ENCODE measurements at regions not wholly inside any gene's neighbourhood (a gene's known extent, or its start where the extent isn't known, plus 50 kb on each side); places are given as distances from the start of the nearest gene placed in this dataset.

DNA sequence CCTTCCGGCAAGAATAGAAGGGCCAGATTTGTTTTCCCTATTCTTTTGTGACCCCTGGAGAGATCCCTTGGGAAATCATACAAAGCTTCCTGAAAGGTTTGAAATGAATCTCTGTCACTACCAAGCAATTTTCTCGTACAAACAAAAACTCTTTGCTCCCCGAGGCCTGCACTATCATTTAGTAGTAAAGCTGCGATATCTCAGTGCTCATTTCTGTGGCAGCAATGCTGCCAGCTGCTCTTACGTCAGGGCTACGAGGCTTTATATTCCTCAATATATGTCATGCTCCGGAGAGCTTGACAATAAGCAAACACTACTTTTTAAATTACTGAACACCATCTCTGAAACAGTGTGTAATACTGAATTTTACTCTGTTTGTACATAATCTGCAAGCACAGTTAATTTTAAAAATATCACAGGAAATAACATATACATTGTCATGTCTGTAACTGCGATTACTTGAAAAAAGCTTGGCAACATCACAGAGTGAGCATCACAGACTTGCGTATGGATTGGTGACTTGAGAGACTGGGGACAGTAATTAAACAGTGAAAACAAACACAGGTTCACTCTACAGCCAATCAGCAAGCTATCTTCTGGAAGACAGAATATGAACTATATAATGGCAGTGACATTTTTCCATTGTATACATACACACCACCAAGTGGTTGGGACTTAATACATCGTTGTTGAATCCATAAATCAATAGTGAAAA is 403.3 kb upstream of the NETO1 start:
- DNase-seq: peak; percentile 45

DNA sequence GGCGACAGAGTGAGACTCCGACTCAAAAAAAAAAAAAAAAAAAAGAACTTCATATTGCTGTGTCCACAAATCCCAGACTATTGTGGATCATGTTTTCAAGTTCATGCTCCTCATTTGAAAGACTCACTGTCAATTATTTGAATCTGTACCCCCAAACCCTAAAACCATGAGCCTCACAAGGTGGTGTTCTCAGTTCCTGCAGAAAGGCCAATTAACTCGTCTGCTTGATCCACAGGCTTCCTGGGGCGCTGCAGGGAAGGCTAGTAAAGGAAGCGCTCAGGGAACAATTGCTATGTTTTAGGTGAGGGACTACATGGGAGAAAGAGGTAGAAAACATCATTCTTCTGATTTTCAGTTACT is 396.8 kb upstream of the NETO1 start:
- DNase-seq: no peak

DNA sequence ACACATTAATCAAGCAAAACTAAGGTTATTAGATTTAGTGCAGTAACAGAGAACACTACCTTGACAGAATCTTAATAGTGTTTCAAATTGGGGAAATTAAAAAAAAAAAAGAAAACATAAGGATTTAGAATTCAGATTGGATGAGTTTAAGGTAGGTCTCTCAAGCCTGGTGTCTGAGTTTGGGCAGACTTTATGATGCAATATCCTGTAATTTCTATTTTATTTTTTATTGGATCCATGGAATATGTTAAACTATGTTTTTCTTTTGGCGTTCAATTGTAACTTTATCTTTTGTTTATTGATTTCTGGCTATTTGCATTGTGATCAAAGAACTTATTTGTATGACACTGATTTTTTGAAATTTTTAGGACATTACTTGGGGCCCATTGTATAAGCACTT is 394.1 kb upstream of the NETO1 start:
- DNase-seq: no peak

DNA sequence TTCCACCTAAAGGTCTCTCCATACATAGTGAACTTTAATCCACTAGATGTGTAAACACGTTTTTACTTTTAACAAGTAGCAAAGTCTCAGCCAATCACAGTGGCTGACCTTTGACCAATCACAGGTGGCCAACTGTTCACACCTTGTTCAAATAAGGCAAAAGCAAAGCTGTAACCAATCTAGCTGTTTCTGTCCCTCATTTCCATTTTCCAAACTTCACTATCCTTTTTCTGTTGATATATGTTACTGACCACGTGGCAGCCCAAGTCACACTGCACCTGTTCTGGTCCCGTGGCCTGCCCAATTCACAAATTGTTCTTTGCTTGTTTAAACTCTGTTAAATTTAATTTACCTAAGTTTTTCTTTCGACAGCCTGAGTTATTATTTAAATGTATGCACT is 393.5 kb upstream of the NETO1 start:
- no peak for DNase-seq

DNA sequence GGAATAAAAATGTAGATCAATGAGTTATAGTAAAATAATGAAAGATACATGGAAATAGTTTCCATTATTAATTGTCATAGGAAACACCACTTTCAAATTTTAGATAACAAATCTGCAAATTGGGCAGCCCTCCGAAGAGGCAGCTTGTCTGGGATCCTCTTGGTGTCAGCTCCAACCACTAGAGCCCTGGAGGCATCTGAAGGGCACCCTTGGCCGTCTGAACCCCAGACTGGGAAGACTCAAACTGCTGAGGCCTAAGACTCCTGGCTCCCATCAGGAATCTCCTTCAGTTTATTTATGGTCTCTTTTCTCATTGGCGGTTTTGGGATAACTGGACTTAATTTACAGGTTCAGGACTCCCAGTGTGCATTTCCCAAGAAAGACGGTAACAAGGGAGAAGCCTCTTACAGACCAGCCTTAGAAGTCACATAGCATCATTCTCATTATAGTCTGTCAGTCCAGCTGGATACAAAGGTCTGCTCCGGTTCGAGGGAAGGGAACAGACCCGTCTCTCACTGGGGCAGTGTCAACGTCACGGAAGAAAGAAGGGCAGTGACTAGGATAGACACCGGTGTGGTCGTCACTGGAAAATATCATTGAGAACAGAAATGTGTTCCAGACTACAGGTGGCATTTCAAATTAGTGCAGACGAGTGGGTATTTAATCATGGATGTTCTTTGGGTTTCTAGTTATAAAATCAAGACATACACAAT is 390.7 kb upstream of the NETO1 start:
- no peak for DNase-seq

DNA sequence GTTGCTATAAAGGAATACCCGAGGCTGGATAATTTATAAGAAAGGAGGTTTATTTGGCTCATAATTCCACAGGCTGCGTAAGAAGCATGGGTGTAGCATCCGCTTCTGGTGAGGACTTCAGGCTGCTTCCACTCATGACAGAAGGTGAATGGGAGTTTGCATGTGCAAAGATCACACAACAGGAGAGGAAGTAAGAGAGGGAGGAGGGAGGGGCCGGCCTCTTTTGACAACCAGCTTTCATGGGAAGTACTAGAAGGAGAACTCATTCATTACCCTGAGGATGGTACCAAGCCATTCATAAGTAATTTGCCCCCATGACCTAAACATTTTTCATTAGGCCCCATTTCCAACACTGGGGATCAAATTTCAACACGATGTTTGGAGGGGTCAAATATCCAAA is 386.8 kb upstream of the NETO1 start:
- no peak for DNase-seq

DNA sequence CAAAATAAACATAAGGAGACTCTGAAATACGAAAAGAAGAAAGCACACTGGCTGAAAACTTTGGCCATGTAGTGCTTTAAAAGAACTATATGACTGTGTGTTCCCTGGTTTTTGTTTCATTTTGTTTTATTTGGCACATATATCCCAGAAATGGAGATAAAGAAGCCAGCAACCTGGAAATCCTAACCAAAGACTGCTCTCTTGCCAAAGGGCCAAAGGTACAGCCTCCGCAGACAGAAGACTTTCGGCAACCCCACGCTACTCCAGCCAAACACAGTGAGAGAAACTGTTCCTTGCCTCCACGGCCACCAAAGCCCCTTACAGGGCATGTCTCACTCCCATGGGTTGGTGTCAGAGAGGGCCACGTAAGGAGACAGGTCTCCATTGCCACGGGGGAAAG is 381.2 kb upstream of the NETO1 start:
- no peak for DNase-seq

DNA sequence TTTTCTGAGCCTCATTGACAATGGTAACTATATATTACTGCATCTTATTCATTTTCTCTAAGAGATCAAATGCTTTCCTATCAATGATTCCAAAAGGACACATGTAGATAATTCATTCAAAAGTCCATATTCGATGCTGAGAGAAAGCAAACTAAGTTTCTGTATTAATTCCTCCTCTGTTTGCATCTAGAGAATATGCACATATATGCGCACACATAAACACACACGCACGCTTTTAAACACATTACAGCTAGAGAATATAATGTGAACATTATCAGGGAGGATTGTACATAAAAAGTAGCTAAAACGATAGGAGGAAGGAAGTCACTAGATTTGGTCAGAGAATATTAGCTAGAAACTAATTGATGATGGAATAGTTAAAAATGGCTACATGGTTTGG is 379.0 kb upstream of the NETO1 start:
- DNase-seq: no peak

DNA sequence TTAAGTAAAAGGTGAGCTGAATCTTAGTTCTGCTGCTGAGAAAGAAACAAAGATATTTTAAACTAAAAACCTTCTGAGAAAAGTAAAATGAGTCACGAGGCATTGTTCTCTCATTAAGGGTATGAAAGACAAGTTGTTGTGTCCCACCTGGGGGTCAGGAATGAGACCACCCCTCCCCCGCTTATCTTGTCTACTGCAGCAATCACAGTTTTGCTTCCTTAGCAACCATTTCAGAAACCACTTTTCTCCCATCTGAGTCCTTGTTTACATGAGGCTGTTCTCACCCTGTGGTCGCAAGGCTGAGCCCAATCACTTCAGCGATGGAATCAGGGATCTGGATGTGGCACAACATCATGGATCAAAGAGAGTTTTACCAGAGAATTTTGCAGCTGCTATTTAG is 377.6 kb upstream of the NETO1 start:
- no peak for DNase-seq

DNA sequence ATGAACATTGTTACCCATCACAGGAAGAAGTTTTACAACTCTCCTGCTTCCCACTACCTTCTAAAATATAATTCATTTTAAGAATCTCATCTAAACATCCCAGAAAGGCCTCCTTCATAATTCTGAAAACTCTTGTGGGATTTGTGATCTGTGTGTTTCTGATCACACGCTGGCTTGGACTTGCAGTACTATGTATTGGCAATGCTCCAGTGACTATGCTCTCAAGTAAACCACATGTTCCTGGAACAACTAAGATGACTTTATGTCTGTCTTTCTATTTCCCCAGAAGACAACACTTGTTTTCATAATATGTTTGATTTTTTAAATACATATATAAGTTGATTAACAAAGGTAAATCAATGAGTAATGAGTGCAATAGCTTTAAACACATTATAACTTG is 376.6 kb upstream of the NETO1 start:
- DNase-seq: no peak

DNA sequence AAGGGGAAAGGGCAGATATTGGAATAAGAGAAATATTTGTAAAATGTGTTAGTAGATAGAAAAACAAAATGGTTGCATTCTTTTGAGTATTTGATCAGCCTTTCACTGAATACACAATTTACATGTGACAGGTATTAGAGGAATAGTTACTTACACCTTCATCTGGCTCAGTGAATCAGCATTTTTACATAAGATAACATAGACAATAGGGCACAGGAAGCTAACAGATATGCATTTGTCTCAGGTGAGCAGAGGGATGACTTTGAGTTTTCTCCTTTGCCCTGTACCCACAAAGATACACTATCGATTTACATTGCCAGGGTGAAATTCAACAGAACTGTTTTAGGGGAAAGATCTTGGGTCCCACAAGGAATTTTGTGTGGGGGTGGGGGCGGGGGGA is 373.1 kb upstream of the NETO1 start:
- DNase-seq: no peak

DNA sequence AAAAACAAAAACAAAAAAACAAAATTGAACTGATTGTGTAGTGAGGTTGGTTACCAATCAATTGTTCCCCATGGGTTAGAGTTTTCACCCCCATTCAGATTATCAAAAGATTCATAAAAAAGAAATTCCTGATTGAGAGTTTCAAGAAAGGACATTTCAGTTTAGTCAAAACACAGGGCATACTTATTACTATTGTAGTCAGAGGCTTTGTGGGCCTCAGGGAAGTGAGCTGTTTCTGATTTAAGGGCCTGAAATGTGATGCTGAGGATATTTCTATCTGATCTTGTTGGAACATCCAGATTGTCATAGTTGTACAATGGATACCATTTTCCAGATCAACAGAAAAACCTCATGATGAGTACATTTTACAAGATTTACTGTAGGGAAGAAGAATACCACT is 368.1 kb upstream of the NETO1 start:
- DNase-seq: no peak

DNA sequence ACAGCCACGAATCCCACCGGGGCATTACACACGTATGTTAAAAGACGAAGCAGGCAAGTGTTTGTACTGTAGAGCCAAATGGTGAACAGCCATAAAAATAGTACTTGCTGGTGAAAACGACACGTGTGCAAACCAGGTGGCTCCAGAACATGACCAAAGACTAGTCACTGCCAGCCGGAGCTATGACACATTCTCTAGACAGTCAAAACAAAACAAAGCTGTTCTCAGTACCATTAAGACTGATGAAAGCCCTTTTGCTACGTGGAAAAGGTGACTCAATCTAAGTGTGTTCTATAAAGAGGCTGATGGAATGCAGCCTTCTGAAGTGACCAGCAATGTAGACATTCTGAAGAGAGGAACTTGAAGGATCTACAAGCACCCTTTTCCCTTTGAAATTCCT is 367.7 kb upstream of the NETO1 start:
- no peak for DNase-seq

DNA sequence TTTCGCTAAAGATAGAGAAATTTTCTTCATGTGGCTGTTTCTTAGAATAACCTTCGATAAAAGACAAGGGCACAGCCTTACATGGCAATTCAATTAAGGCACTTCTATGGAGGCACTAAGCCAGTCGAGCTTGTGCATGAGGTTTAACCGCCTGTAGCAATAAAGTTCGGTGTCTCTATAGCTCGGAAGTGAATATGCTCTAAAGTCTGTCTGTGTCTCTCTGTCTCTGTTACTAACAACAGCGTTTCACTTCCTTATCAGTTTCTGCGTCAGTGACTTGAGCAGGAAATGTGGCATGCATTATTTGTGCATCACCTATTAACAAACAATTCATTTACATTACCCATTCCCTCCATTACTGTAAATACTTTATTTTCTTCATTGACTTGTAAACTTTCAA is 365.1 kb upstream of the NETO1 start:
- DNase-seq: no peak

DNA sequence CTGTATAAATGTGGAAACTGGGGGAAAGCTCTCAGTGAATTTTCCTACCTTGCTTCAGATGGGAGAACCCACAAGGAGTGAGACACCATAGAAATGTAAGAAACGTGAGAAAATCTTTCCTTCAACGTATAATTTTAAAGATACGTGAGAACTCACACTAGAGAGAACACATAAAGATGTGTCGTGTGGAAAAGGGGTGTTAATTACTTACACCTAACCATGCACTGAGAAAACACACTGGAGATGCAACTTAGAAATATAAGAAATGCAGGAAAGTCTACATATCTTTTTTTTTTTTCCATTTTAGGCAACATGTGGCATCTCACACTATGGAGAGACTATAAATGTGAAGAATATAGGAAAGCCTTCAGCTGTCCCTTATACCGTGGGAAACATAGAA is 352.9 kb upstream of the NETO1 start:
- no peak for DNase-seq

DNA sequence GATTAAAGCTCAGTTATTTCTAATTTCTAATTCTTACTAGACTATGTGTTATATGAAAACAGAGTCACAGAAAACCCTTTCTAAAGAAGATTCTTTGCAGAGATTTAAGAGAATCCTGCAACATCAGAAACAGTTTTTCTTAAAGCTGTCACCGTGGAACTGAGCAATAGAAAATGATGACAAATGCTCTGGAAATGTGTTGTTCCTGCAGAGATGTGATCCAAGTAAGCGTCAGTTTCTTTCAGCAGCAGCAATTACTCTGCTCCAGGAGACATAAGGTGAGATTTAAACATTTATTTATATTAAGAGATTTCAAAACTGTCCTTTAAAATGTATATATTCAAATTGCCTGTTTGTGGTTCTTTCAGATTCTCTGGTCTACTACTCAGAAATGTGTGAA is 350.5 kb upstream of the NETO1 start:
- no peak for DNase-seq

DNA sequence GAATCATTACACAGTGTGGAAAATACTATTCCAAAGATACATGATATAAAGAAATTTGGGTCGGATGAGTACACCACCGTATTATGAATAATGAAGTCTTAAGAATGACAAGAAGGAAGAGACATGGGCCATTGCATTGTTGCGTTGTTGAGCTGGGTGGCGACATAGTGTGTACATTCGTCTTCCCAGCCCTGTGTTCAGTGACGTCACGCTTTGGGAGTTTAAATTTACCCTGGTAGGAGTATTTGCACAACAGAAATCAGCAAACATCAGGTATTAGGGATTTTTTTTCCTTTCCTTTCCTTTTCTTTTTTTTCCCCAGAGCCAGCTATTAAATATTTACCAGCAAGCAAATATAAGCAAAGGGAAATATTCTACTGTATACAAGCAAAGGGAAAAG is 347.2 kb upstream of the NETO1 start:
- no peak for DNase-seq

DNA sequence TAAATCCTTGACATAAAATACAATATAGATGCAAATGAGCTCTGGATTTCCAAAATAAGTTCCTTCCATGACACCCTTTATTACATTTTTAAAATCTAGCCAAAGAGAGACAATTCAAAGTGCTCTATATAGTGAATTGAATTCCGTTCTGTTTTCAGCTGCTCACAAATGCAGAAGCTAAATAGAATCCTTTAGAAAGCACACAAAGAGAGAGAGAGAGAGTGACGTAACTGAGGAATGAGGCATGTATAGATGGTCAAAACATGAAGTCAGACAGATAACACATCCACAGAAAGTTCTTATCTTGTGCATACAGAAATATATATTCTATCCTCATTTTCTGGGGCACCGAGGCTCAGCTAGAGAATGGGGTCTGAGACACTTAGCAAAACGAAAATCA is 344.7 kb upstream of the NETO1 start:
- no peak for DNase-seq

DNA sequence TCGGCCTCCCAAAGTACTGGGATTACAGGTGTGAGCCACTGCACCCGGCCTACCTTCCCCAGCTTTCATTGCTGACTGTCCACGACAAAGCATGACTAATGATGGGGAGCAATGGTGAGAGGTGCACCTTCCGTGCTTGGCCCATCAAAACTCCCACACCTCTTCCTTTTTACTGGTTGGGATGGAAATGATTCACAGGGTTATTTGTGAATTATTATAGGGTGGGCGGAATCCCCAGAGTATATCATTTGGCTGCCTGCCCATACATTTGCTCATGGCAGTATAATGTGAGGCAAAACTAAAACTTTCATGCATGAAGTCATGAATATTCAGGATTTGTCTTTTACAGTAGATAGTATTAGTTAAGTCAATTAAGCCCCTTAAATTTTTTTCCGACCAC is 334.2 kb upstream of the NETO1 start:
- no peak for DNase-seq

DNA sequence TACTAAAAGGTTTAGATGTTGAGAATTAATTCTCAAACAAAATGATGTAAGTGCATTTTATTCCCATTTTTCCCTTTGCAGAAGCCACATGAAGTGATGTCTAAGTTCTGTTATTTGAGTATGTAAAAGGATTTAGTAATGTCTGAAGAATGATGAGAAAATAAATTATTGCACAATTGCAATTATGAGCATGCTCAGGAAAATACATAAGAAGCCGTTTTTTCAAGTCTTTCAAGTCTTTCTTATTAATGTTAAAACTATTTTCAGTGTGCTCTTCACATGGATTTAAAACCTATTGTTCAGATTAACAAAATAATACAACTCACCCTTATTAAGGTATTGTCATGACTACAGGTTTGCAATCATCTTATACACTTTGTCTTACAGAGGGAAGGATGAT is 331.4 kb upstream of the NETO1 start:
- no peak for DNase-seq

DNA sequence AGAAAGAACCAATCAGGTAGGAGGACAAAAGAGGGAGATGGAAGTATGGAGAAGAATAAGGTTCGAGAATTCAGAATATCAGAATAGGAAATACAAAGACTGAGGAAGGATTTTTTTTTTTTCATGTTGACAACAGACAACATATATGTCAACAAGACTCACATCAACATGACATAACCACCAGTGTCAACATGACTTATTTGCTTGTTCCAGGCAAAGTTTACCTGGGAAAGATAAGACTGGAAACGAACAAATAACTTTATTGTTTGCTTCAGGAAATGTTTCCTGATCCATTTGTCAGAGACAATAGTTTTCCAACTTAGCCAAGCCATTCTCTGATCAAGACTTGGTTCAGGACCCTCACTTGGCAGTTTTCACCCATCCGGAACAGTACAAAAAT is 321.9 kb upstream of the NETO1 start:
- no peak for DNase-seq

DNA sequence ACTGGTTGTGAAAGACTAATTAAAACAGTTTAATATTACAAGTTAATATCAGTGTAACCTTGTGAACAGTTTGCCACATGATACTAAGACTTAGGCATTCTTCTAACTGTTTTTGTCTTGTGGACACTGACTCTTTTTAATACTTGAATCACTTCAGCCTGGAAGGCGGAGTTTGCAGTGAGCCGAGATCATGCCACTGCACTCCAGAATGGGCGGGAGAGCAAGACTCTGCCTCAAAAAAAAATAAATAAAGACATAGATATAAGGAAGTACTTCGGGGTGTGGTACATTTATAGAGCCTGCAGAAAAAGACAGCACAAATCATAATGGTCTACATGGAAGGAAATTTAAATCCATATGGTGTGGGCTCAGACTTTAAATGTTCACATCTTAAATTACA is 300.4 kb upstream of the NETO1 start:
- no peak for DNase-seq

DNA sequence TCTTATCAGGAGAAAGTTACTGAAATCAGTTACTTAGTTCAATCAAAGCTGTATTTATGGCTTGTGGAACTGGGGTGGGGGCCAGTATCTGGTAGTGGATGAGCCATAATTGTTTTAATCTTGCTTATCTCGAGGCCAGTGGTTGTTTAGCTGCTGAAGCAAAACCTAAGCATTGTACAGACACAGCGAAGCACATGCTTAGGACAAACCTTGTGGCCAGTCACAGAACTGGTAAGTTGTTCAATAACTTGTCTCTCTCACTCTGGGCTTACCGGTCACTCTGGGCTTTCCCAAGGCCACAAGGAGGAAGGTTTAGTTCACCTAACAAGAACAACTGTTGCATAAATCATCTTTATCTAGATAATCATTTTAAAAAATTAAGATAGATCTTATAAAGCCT is 296.6 kb upstream of the NETO1 start:
- no peak for DNase-seq

DNA sequence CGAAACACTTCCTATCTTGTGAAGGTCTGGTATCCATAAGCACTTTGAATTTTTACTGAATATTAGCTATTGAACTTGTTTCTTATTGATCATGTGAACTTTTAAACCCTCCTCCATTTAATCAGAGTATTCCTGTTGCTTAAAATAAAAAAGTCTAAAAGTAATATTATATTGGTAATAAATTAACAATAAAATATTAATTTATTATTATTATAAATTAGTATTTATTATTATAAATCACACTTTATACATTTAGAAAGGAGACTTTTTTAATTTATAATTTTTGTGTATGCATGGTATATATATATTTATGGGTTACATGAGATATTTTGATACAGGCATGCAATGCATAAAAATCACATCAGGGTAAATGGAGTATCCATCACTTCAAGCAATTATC is 295.4 kb upstream of the NETO1 start:
- DNase-seq: no peak

DNA sequence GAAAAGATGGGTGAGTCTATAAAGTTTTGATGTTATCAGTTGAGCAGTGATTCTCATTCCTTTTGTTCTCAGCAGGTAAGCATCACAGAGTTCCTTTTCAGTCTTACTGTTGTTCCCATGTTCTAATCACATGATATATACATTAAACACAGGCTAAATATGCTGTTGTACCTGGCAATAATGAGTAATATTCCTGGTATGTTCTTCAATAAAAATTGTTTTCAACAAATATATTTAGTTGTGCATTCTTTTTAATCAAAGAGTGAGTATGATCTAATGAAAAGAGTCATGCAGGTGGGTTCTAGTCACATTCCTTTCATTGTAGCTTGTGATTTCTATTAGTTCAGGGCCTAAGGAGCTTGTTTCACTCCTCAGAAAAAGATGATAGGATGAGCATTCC is 288.3 kb upstream of the NETO1 start:
- no peak for DNase-seq

Data from COR-L47 (cell line).